Tibial nerve (tissue), 3 donors: ENCODE measurements at regions not wholly inside any gene's neighbourhood (a gene's known extent, or its start where the extent isn't known, plus 50 kb on each side); places are given as distances from the start of the nearest gene placed in this dataset.

Experiments
- POLR2A ChIP-seq, 2 donors: fragments of 450-650 bp; IDR thresholded peaks; one replicate each; pipeline ENCODE4 v1.6.1; 2017; ENCODE audit warnings: antibody characterized with exemption in 2 of 2, mild to moderate bottlenecking in 2 of 2, moderate library complexity in 2 of 2
- TF ChIP-seq, protein P1 (sequence below), 5 experiments: fragments of 200-600 bp in 3 of 5; fragments of 450-650 bp in 2 of 5; sonication (generic) in 3 of 5; IDR thresholded peaks; one replicate each; pipeline ENCODE4 v1.5.1; 2016 to 2019; ENCODE audit warnings: antibody characterized with exemption in 5 of 5, mild to moderate bottlenecking in 3 of 5, moderate library complexity in 2 of 5

DNA sequence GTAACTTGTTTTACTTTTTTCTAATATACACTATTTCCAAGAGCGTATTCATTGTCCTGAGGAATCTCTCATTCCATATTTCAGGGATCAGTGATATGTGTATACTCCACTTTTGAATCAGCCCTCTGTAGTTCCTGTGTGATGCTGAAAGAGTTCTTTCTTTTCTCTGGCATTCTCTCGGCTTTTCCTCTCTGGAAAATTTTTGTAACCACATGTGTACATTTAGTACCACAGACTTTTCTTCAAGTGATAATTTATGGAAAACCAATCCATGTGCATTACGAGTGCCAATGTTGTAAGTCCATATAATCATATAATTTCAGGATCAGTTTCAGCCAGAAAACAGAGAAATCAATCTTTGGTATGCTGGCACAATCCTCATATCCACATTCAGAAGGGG is 102.2 kb upstream of the MBNL2 start:
- no peak for TF ChIP-seq POLR2A (IDR thresholded peaks at IDR 0.05)
- TF ChIP-seq, protein P1, sequence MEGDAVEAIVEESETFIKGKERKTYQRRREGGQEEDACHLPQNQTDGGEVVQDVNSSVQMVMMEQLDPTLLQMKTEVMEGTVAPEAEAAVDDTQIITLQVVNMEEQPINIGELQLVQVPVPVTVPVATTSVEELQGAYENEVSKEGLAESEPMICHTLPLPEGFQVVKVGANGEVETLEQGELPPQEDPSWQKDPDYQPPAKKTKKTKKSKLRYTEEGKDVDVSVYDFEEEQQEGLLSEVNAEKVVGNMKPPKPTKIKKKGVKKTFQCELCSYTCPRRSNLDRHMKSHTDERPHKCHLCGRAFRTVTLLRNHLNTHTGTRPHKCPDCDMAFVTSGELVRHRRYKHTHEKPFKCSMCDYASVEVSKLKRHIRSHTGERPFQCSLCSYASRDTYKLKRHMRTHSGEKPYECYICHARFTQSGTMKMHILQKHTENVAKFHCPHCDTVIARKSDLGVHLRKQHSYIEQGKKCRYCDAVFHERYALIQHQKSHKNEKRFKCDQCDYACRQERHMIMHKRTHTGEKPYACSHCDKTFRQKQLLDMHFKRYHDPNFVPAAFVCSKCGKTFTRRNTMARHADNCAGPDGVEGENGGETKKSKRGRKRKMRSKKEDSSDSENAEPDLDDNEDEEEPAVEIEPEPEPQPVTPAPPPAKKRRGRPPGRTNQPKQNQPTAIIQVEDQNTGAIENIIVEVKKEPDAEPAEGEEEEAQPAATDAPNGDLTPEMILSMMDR (IDR thresholded peaks at IDR 0.05), result no peak
